ENCODE measurements at regions not wholly inside any gene's neighbourhood (a gene's known extent, or its start where the extent isn't known, plus 50 kb on each side); places are given as distances from the start of the nearest gene placed in this dataset.

GRCh38 chr11:23861615-23862014, 635.2 kb upstream of the LUZP2 start:
- ATAC-seq: no peak
- TF ChIP-seq RARB (CRISPR knock-in tag; IDR thresholded peaks at IDR 0.05): no peak
- no peak for TF ChIP-seq PPARA (CRISPR knock-in tag; IDR thresholded peaks at IDR 0.05; ENCODE audit: borderline replicate concordance)
- no peak for TF ChIP-seq OSR1 (CRISPR knock-in tag; IDR thresholded peaks at IDR 0.05)
- TF ChIP-seq ZNF70 (CRISPR knock-in tag; IDR thresholded peaks at IDR 0.05): no peak

- TF ChIP-seq ZFP3 (CRISPR knock-in tag; IDR thresholded peaks at IDR 0.05) (no peak), CSDC2 (CRISPR knock-in tag; IDR thresholded peaks at IDR 0.05) (no peak), RARB (CRISPR knock-in tag; IDR thresholded peaks at IDR 0.05) (no peak), ISL1 (CRISPR knock-in tag; IDR thresholded peaks at IDR 0.05) (no peak), ARNTL (CRISPR knock-in tag; IDR thresholded peaks at IDR 0.05; ENCODE audit: borderline replicate concordance, low read depth) (no peak), SNAI2 (CRISPR knock-in tag; IDR thresholded peaks at IDR 0.05) (no peak), CSRNP3 (CRISPR knock-in tag; IDR thresholded peaks at IDR 0.05) (no peak), BACH2 (CRISPR knock-in tag; IDR thresholded peaks at IDR 0.05; ENCODE audit: borderline replicate concordance) (no peak)
- no peak for ATAC-seq
Observed at GRCh38 chr11:23865341-23865975, 631.4 kb upstream of the LUZP2 start.

- no peak for TF ChIP-seq TCF4 (CRISPR knock-in tag; IDR thresholded peaks at IDR 0.05; ENCODE audit: borderline replicate concordance)
- ATAC-seq: no peak
Observed at GRCh38 chr11:23866641-23867040, 630.2 kb upstream of the LUZP2 start.

DNA sequence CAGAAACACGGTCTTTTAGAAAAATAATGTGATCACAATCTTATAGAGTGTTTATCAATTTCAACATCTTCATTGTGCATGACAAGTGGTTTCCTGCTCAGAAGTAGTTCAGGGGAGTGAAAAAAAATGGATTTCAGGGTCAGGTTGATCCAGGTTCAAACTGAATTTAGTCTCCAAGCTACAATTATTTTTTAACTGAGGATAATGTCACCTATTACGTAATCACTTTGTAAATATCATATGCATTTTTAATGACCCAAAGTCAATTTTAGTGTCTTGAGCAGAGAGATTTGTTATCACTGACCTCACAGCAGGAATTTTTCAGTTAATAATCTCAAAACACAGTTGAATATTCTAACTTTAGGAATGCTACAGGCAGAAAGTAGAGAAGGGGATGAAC, 627.2 kb upstream of the LUZP2 start:
- TF ChIP-seq TCF4 (CRISPR knock-in tag; IDR thresholded peaks at IDR 0.05; ENCODE audit: borderline replicate concordance) (no peak), OSR1 (CRISPR knock-in tag; IDR thresholded peaks at IDR 0.05) (no peak), BACH2 (CRISPR knock-in tag; IDR thresholded peaks at IDR 0.05; ENCODE audit: borderline replicate concordance) (no peak), TOX (CRISPR knock-in tag; IDR thresholded peaks at IDR 0.05; ENCODE audit: borderline replicate concordance) (no peak), ZNF565 (CRISPR knock-in tag; conservative IDR thresholded peaks at IDR 0.05; ENCODE audit: low read depth) (no peak), TSHZ2 (CRISPR knock-in tag; IDR thresholded peaks at IDR 0.05) (no peak), ZNF8 (CRISPR knock-in tag; IDR thresholded peaks at IDR 0.05) (no peak), CSDC2 (CRISPR knock-in tag; IDR thresholded peaks at IDR 0.05) (no peak), CSRNP3 (CRISPR knock-in tag; IDR thresholded peaks at IDR 0.05) (no peak), ZC3H10 (CRISPR knock-in tag; IDR thresholded peaks at IDR 0.05) (no peak), ZNF70 (CRISPR knock-in tag; IDR thresholded peaks at IDR 0.05) (no peak), ISL1 (CRISPR knock-in tag; IDR thresholded peaks at IDR 0.05) (no peak), ZFP3 (CRISPR knock-in tag; IDR thresholded peaks at IDR 0.05) (no peak), ESRRG (CRISPR knock-in tag; IDR thresholded peaks at IDR 0.05) (no peak)
- TF ChIP-seq, protein P1, sequence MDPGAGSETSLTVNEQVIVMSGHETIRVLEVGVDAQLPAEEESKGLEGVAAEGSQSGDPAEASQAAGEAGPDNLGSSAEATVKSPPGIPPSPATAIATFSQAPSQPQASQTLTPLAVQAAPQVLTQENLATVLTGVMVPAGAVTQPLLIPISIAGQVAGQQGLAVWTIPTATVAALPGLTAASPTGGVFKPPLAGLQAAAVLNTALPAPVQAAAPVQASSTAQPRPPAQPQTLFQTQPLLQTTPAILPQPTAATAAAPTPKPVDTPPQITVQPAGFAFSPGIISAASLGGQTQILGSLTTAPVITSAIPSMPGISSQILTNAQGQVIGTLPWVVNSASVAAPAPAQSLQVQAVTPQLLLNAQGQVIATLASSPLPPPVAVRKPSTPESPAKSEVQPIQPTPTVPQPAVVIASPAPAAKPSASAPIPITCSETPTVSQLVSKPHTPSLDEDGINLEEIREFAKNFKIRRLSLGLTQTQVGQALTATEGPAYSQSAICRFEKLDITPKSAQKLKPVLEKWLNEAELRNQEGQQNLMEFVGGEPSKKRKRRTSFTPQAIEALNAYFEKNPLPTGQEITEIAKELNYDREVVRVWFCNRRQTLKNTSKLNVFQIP (CRISPR knock-in tag; IDR thresholded peaks at IDR 0.05; ENCODE audit: borderline replicate concordance, low read depth): no peak
- TF ChIP-seq, protein P2, sequence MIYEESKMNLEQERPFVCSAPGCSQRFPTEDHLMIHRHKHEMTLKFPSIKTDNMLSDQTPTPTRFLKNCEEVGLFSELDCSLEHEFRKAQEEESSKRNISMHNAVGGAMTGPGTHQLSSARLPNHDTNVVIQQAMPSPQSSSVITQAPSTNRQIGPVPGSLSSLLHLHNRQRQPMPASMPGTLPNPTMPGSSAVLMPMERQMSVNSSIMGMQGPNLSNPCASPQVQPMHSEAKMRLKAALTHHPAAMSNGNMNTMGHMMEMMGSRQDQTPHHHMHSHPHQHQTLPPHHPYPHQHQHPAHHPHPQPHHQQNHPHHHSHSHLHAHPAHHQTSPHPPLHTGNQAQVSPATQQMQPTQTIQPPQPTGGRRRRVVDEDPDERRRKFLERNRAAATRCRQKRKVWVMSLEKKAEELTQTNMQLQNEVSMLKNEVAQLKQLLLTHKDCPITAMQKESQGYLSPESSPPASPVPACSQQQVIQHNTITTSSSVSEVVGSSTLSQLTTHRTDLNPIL (CRISPR knock-in tag; IDR thresholded peaks at IDR 0.05; ENCODE audit: low read depth): no peak
- no peak for ATAC-seq
